ENCODE measurements at regions not wholly inside any gene's neighbourhood (a gene's known extent, or its start where the extent isn't known, plus 50 kb on each side); places are given as distances from the start of the nearest gene placed in this dataset.
"Not testable (repeated sequence)": the region's sequence is repeated elsewhere in the genome, so short reads cannot be mapped to it uniquely, and the experiment has no call there.

DNA sequence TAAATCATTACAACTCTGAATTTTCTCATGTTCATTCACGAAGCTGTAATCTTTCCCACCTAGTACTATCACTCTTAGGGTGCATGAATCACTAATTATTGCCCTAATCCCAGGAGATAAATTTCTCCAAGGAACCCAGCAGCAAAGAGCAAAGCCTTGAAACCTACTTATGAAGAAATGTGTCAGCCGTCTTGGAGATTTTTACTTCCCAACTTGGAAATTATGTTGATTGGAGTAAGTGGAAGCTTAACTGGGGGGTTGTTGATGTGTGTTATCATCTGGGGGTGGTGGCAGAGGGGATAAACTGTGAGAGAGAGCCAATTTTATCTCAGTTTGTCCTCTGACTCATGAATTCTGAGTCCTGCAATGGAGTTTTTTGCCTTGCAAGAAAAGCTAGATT lies 440.5 kb upstream of the WWC1 start:
- CTCF ChIA-PET: no interaction called here
- H3K4me1 Mint-ChIP-seq: no peaks in the 10 kb centered on the region
- no peak overlapping the region for H3K4me3 Mint-ChIP-seq
- peaks cover 0 to 27% (median 0%) of the 10 kb centered on the region in 5 donors for H3K27me3 Mint-ChIP-seq
- DNase-seq (no peak), ATAC-seq (no peak)
- POLR2A ChIA-PET: no interaction called here
- Histone ChIP-seq H3K36me3 (ENCODE audit: control insufficient read depth in 2 of 3, insufficient read depth in 3 of 3, low read length in 3 of 3) (no peaks in the 10 kb centered on the region), H3K27me3 (ENCODE audit: control insufficient read depth in 2 of 2, insufficient read depth in 2 of 2, low read length in 2 of 2) (no peaks in the 10 kb centered on the region), H3K4me3 (ENCODE audit: low read length) (no peak overlapping the region), H3K27ac (ENCODE audit: low read depth, low read length) (no peak overlapping the region), H3K9me3 (ENCODE audit: control insufficient read depth in 2 of 3, low read length in 3 of 3) (no peaks in the 10 kb centered on the region), H3K4me1 (ENCODE audit: control insufficient read depth in 2 of 2, insufficient read depth in 2 of 2, low read length in 2 of 2) (no peaks in the 10 kb centered on the region)
- H3K27ac Mint-ChIP-seq: no peak overlapping the region
- no peaks in the 10 kb centered on the region for H3K36me3 Mint-ChIP-seq
- intact Hi-C loops (cut with micrococcal nuclease): no loop called here
- H3K9me3 Mint-ChIP-seq: peaks cover 0 to 21% (median 5%) of the 10 kb centered on the region in 11 donors

- H3K36me3 Mint-ChIP-seq: no peaks in the 10 kb centered on the region
- peaks cover 0 to 21% (median 5%) of the 10 kb centered on the region in 11 donors for H3K9me3 Mint-ChIP-seq
- H3K27ac Mint-ChIP-seq: no peak overlapping the region
- ChIA-PET CTCF (no interaction called here), POLR2A (no interaction called here)
- H3K4me1 Mint-ChIP-seq: no peaks in the 10 kb centered on the region
- H3K36me3 ChIP-seq (ENCODE audit: control insufficient read depth in 2 of 3, insufficient read depth in 3 of 3, low read length in 3 of 3): no peaks in the 10 kb centered on the region
- no peak overlapping the region for H3K4me3 ChIP-seq (ENCODE audit: low read length)
- intact Hi-C loops (cut with micrococcal nuclease): no loop called here
- no peak overlapping the region for H3K27ac ChIP-seq (ENCODE audit: low read depth, low read length)
- DNase-seq: no peak
- no peak for ATAC-seq
- H3K4me3 Mint-ChIP-seq: no peak overlapping the region
- peaks cover 0 to 25% (median 0%) of the 10 kb centered on the region in 5 donors for H3K27me3 Mint-ChIP-seq
- no peaks in the 10 kb centered on the region for H3K4me1 ChIP-seq (ENCODE audit: control insufficient read depth in 2 of 2, insufficient read depth in 2 of 2, low read length in 2 of 2)
- H3K9me3 ChIP-seq (ENCODE audit: control insufficient read depth in 2 of 3, low read length in 3 of 3): no peaks in the 10 kb centered on the region
- no peaks in the 10 kb centered on the region for H3K27me3 ChIP-seq (ENCODE audit: control insufficient read depth in 2 of 2, insufficient read depth in 2 of 2, low read length in 2 of 2)
Measured at GRCh38 chr5:167851416-167851815, 440.0 kb upstream of the WWC1 start.

GRCh38 chr5:167852515-167852914 lies 438.9 kb upstream of the WWC1 start:
- Mint-ChIP-seq H3K27ac (no peak overlapping the region), H3K9me3 (peaks cover 0 to 21% (median 5%) of the 10 kb centered on the region in 11 donors)

GRCh38 chr5:167853421-167853820 lies 438.0 kb upstream of the WWC1 start:
- Histone ChIP-seq H3K27me3 (ENCODE audit: control insufficient read depth in 2 of 2, insufficient read depth in 2 of 2, low read length in 2 of 2) (no peaks in the 10 kb centered on the region), H3K9me3 (ENCODE audit: control insufficient read depth in 2 of 3, low read length in 3 of 3) (no peaks in the 10 kb centered on the region), H3K4me1 (ENCODE audit: control insufficient read depth in 2 of 2, insufficient read depth in 2 of 2, low read length in 2 of 2) (no peaks in the 10 kb centered on the region), H3K27ac (ENCODE audit: low read depth, low read length) (no peak overlapping the region), H3K4me3 (ENCODE audit: low read length) (no peak overlapping the region), H3K36me3 (ENCODE audit: control insufficient read depth in 2 of 3, insufficient read depth in 3 of 3, low read length in 3 of 3) (no peaks in the 10 kb centered on the region)
- no peak overlapping the region for H3K27ac Mint-ChIP-seq
- CTCF ChIA-PET: no interaction called here
- peaks cover 0 to 21% (median 7%) of the 10 kb centered on the region in 11 donors for H3K9me3 Mint-ChIP-seq
- ATAC-seq (no peak), DNase-seq (no peak)
- no peaks in the 10 kb centered on the region for H3K4me1 Mint-ChIP-seq
- H3K36me3 Mint-ChIP-seq: no peaks in the 10 kb centered on the region
- no peak overlapping the region for H3K4me3 Mint-ChIP-seq
- peaks cover 0 to 19% (median 0%) of the 10 kb centered on the region in 5 donors for H3K27me3 Mint-ChIP-seq
- POLR2A ChIA-PET: no interaction called here
- intact Hi-C loops (cut with micrococcal nuclease): no loop called here

More at GRCh38 chr5:167852515-167852914, 438.9 kb upstream of the WWC1 start:
- intact Hi-C loops (cut with micrococcal nuclease): no loop called here
- CTCF ChIA-PET: no interaction called here
- Histone ChIP-seq H3K9me3 (ENCODE audit: control insufficient read depth in 2 of 3, low read length in 3 of 3) (no peaks in the 10 kb centered on the region), H3K4me1 (ENCODE audit: control insufficient read depth in 2 of 2, insufficient read depth in 2 of 2, low read length in 2 of 2) (no peaks in the 10 kb centered on the region), H3K4me3 (ENCODE audit: low read length) (no peak overlapping the region), H3K27me3 (ENCODE audit: control insufficient read depth in 2 of 2, insufficient read depth in 2 of 2, low read length in 2 of 2) (no peaks in the 10 kb centered on the region), H3K27ac (ENCODE audit: low read depth, low read length) (no peak overlapping the region), H3K36me3 (ENCODE audit: control insufficient read depth in 2 of 3, insufficient read depth in 3 of 3, low read length in 3 of 3) (no peaks in the 10 kb centered on the region)
- H3K4me3 Mint-ChIP-seq: no peak overlapping the region
- no peaks in the 10 kb centered on the region for H3K4me1 Mint-ChIP-seq
- DNase-seq: no peak
- H3K36me3 Mint-ChIP-seq: no peaks in the 10 kb centered on the region
- no peak for ATAC-seq
- peaks cover 0 to 19% (median 0%) of the 10 kb centered on the region in 5 donors for H3K27me3 Mint-ChIP-seq
- POLR2A ChIA-PET: no interaction called here

DNA sequence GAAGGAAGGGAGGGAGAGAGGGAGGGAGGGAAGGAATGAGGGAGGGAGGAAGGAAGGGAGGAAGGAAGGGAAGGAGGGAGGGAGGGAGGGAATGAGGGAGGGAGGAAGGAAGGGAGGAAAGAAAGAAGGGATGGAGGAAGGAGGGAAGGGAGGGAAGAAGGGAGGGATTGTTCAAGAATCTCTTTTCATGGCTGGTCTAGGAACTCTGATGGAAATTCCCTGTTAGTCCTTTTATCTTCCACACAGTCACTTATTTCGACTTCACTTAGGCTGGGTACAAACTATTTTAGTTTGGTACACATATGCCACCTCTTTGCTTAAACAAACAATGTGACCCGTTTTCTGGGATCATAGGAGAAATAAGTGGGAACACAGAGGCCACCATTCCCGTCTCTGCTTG lies 435.6 kb upstream of the WWC1 start:
- Histone ChIP-seq H3K27ac (ENCODE audit: low read depth, low read length) (no peak overlapping the region), H3K9me3 (ENCODE audit: control insufficient read depth in 2 of 3, low read length in 3 of 3) (no peaks in the 10 kb centered on the region), H3K4me3 (ENCODE audit: low read length) (no peak overlapping the region), H3K4me1 (ENCODE audit: control insufficient read depth in 2 of 2, insufficient read depth in 2 of 2, low read length in 2 of 2) (no peaks in the 10 kb centered on the region), H3K27me3 (ENCODE audit: control insufficient read depth in 2 of 2, insufficient read depth in 2 of 2, low read length in 2 of 2) (no peaks in the 10 kb centered on the region), H3K36me3 (ENCODE audit: control insufficient read depth in 2 of 3, insufficient read depth in 3 of 3, low read length in 3 of 3) (no peaks in the 10 kb centered on the region)
- ATAC-seq (no peak), DNase-seq (no peak)
- Mint-ChIP-seq H3K9me3 (peaks cover 0 to 14% (median 3%) of the 10 kb centered on the region in 11 donors), H3K4me1 (no peaks in the 10 kb centered on the region), H3K4me3 (no peak overlapping the region), H3K36me3 (no peaks in the 10 kb centered on the region), H3K27me3 (peaks cover 0 to 7% (median 0%) of the 10 kb centered on the region in 5 donors), H3K27ac (no peak overlapping the region)
- intact Hi-C loops (cut with micrococcal nuclease): no loop called here
- CTCF ChIA-PET: no interaction called here
- POLR2A ChIA-PET: no interaction called here

GRCh38 chr5:167857321-167857720 lies 434.1 kb upstream of the WWC1 start:
- intact Hi-C loops (cut with micrococcal nuclease): no loop called here
- H3K4me1 ChIP-seq (ENCODE audit: control insufficient read depth in 2 of 2, insufficient read depth in 2 of 2, low read length in 2 of 2): no peaks in the 10 kb centered on the region
- no peak overlapping the region for H3K4me3 ChIP-seq (ENCODE audit: low read length)
- ChIA-PET POLR2A (no interaction called here), CTCF (no interaction called here)
- no peaks in the 10 kb centered on the region for H3K36me3 ChIP-seq (ENCODE audit: control insufficient read depth in 2 of 3, insufficient read depth in 3 of 3, low read length in 3 of 3)
- Mint-ChIP-seq H3K27me3 (peaks cover 0 to 3% (median 0%) of the 10 kb centered on the region in 5 donors), H3K4me1 (no peaks in the 10 kb centered on the region), H3K4me3 (no peak overlapping the region), H3K36me3 (peaks cover 0 to 4% (median 0%) of the 10 kb centered on the region in 5 donors), H3K27ac (no peak overlapping the region), H3K9me3 (peaks cover 0 to 18% (median 3%) of the 10 kb centered on the region in 11 donors)
- DNase-seq (no peak), ATAC-seq (no peak)
- H3K27me3 ChIP-seq (ENCODE audit: control insufficient read depth in 2 of 2, insufficient read depth in 2 of 2, low read length in 2 of 2): no peaks in the 10 kb centered on the region
- no peaks in the 10 kb centered on the region for H3K9me3 ChIP-seq (ENCODE audit: control insufficient read depth in 2 of 3, low read length in 3 of 3)
- H3K27ac ChIP-seq (ENCODE audit: low read depth, low read length): no peak overlapping the region

DNA sequence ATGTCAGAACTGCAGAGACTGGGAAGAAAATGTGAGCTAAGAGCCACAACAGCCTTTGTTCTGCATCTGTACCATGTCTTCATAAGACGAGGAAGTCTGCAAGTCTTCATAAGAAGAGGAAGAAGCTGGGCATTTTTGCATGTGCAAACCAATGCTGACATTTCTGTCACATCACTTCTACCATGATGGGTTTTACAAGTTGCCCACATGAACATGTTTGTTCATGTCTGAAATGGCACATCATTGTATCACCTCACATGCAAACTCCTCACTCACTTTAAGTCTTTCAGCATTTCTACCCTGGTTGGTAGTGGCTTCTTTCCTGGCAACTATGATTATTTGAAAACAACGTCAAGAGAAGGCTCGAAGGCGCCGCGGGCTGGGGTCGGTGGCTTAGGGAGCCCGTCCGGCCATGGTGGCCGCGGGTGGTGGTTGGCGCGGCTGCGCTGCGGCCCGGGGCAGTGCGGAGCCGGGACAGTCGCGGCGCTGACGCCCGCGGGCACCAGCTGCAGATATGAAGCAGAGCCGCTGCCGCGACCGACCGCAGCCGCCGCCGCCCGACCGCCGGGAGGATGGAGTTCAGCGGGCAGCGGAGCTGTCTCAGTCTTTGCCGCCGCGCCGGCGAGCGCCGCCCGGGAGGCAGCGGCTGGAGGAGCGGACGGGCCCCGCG lies 433.1 kb upstream of the WWC1 start:
- H3K36me3 Mint-ChIP-seq; H3K36me3 ChIP-seq (ENCODE audit: control insufficient read depth in 2 of 3, insufficient read depth in 3 of 3, low read length in 3 of 3); H3K4me1 Mint-ChIP-seq; H3K27ac Mint-ChIP-seq; H3K27me3 Mint-ChIP-seq; DNase-seq; H3K27me3 ChIP-seq (ENCODE audit: control insufficient read depth in 2 of 2, insufficient read depth in 2 of 2, low read length in 2 of 2); H3K4me3 Mint-ChIP-seq; POLR2A ChIA-PET; intact Hi-C loops (cut with micrococcal nuclease); ATAC-seq; H3K27ac ChIP-seq (ENCODE audit: low read depth, low read length); H3K9me3 ChIP-seq (ENCODE audit: control insufficient read depth in 2 of 3, low read length in 3 of 3); CTCF ChIA-PET; H3K4me1 ChIP-seq (ENCODE audit: control insufficient read depth in 2 of 2, insufficient read depth in 2 of 2, low read length in 2 of 2); H3K4me3 ChIP-seq (ENCODE audit: low read length): not testable (repeated sequence)
- peaks cover 0 to 19% (median 5%) of the 10 kb centered on the region in 11 donors for H3K9me3 Mint-ChIP-seq

All from naive thymus-derived CD4-positive, alpha-beta T cell (primary cell).